HCT116 (cell line): ENCODE measurements at regions not wholly inside any gene's neighbourhood (a gene's known extent, or its start where the extent isn't known, plus 50 kb on each side); places are given as distances from the start of the nearest gene placed in this dataset.

Experiments
- SIN3A ChIP-seq: IDR thresholded peaks from 2 replicates; pipeline ENCODE4 v1.6.1; 2012; ENCODE audit warnings: low read depth
- SP1 ChIP-seq: IDR thresholded peaks from 2 replicates; pipeline ENCODE4 v1.6.1; 2012; ENCODE audit warnings: low read depth

DNA sequence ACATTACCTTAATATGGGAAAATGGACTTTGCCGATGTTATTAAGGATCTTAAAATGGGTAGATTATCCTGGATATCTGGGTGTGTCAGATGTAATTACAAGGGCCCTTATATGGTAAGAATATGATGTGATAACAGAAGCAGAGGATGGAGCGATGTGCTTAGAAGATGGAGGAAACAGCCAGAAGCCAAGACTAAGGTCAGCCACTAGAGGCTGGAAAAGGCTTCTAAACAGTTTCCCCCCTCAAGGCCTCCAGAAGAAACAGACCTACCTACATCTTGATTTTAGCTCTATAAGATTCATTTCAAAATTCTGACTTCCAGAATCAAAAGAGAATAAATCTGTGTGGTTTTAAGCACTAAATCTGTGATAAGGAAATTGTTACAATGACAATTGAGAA is 131.9 kb downstream of the CAAP1 start:
- TF ChIP-seq SIN3A: no peak
- TF ChIP-seq SP1: no peak
